A172 (cell line): ENCODE measurements at regions not wholly inside any gene's neighbourhood (a gene's known extent, or its start where the extent isn't known, plus 50 kb on each side); places are given as distances from the start of the nearest gene placed in this dataset.
"Not testable (repeated sequence)": the region's sequence is repeated elsewhere in the genome, so short reads cannot be mapped to it uniquely, and the experiment has no call there.

Experiments
- DNase-seq: peaks from one replicate; pipeline ENCODE4 v3.0.0-alpha.2; 2015; ENCODE audit warnings: low spot score

- not testable (repeated sequence) for DNase-seq
Measured at GRCh38 chr13:31607531-31607930, 131.8 kb upstream of the RXFP2 start.

GRCh38 chr13:31608780-31609179, 130.5 kb upstream of the RXFP2 start:
- not testable (repeated sequence) for DNase-seq

GRCh38 chr13:31610270-31610998, 128.9 kb upstream of the RXFP2 start:
- DNase-seq = no peak

- DNase-seq = no peak
Measured at GRCh38 chr13:31611214-31611613, 128.1 kb upstream of the RXFP2 start.

GRCh38 chr13:31614073-31614472, 125.3 kb upstream of the RXFP2 start:
- DNase-seq = no peak

- no peak for DNase-seq
Measured at GRCh38 chr13:31614704-31615103, 124.6 kb upstream of the RXFP2 start.

- DNase-seq = peak; percentile 26
Measured at GRCh38 chr13:31625115-31625514, 114.2 kb upstream of the RXFP2 start.

- DNase-seq = peak; percentile 31
Measured at GRCh38 chr13:31627097-31627845, 112.1 kb upstream of the RXFP2 start.

- peak; percentile 68 for DNase-seq
Measured at GRCh38 chr13:31629085-31629780, 110.1 kb upstream of the RXFP2 start.

- peak; percentile 57 for DNase-seq
Measured at GRCh38 chr13:31631071-31631470, 108.3 kb upstream of the RXFP2 start.

- no peak for DNase-seq
Measured at GRCh38 chr13:31631746-31632145, 107.6 kb upstream of the RXFP2 start.

GRCh38 chr13:31638577-31638976, 100.7 kb upstream of the RXFP2 start:
- DNase-seq = peak; percentile 83

- no peak for DNase-seq
Measured at GRCh38 chr13:31639443-31640163, 99.7 kb upstream of the RXFP2 start.

GRCh38 chr13:31649766-31650165, 89.6 kb upstream of the RXFP2 start:
- DNase-seq = no peak

GRCh38 chr13:31653730-31654129, 85.6 kb upstream of the RXFP2 start:
- DNase-seq = no peak

- no peak for DNase-seq
Measured at GRCh38 chr13:31663880-31664585, 75.3 kb upstream of the RXFP2 start.

GRCh38 chr13:31670831-31671617, 68.3 kb upstream of the RXFP2 start:
- peak; percentile 15 for DNase-seq

GRCh38 chr13:31674051-31674450, 65.3 kb upstream of the RXFP2 start:
- no peak for DNase-seq

- no peak for DNase-seq
Measured at GRCh38 chr13:31675440-31675953, 63.8 kb upstream of the RXFP2 start.

GRCh38 chr13:31681133-31681532, 58.2 kb upstream of the RXFP2 start:
- DNase-seq = no peak
